K562 (cell line): ENCODE measurements at regions not wholly inside any gene's neighbourhood (a gene's known extent, or its start where the extent isn't known, plus 50 kb on each side); places are given as distances from the start of the nearest gene placed in this dataset.
A peak's percentile ranks its signal among the peaks of the same experiment; 100 is the strongest.

Source experiments
- BCOR ChIP-seq: fragments of 450-650 bp; IDR thresholded peaks from 2 replicates; pipeline ENCODE4 v1.6.1; 2016
- HLTF ChIP-seq: fragments of 450-650 bp; IDR thresholded peaks from 2 replicates; pipeline ENCODE4 v1.6.1; 2016
- NR1H2 ChIP-seq: sonication (generic); formaldehyde crosslinking; IDR thresholded peaks from 2 replicates; pipeline ENCODE4 v1.4.0; 2020; ENCODE audit warnings: mild to moderate bottlenecking, missing genetic modification reagents
- POLR2A ChIP-seq: fragments of 450-650 bp; conservative IDR thresholded peaks from 2 replicates; pipeline ENCODE4 v1.6.1; 2016
- RAD51 ChIP-seq: fragments of 450-650 bp; IDR thresholded peaks from 2 replicates; pipeline ENCODE4 v1.7.1; 2016; ENCODE audit warnings: low read depth, mild to moderate bottlenecking, borderline replicate concordance
- TF ChIP-seq, protein P1 (sequence below), 2 experiments: fragments of 450-650 bp; formaldehyde crosslinking in 1 of 2; IDR thresholded peaks; 2 replicates each; pipeline versions ENCODE4 v1.4.0 to v1.6.1; 2014 to 2020; ENCODE audit warnings: mild to moderate bottlenecking in 2 of 2, borderline replicate concordance in 1 of 2, low read depth in 1 of 2
- TF ChIP-seq, protein P2 (sequence below): fragments of 450-650 bp; IDR thresholded peaks from 2 replicates; pipeline ENCODE4 v1.6.1; 2017; ENCODE audit warnings: antibody characterized with exemption, mild to moderate bottlenecking
- TF ChIP-seq, protein P3 (sequence below): IDR thresholded peaks from 3 replicates; pipeline ENCODE4 v1.6.1; 2011; ENCODE audit warnings: borderline replicate concordance, mild to moderate bottlenecking; ENCODE audit not compliant: insufficient read length, insufficient read depth
- TF ChIP-seq, protein P4 (sequence below): IDR thresholded peaks from 2 replicates; pipeline ENCODE4 v1.6.1; 2014; ENCODE audit warnings: antibody characterized with exemption
- TF ChIP-seq, protein P5 (sequence below): fragments of 450-650 bp; formaldehyde crosslinking; IDR thresholded peaks from 2 replicates; pipeline ENCODE4 v1.4.0; 2022; ENCODE audit warnings: mild to moderate bottlenecking, moderate library complexity

DNA sequence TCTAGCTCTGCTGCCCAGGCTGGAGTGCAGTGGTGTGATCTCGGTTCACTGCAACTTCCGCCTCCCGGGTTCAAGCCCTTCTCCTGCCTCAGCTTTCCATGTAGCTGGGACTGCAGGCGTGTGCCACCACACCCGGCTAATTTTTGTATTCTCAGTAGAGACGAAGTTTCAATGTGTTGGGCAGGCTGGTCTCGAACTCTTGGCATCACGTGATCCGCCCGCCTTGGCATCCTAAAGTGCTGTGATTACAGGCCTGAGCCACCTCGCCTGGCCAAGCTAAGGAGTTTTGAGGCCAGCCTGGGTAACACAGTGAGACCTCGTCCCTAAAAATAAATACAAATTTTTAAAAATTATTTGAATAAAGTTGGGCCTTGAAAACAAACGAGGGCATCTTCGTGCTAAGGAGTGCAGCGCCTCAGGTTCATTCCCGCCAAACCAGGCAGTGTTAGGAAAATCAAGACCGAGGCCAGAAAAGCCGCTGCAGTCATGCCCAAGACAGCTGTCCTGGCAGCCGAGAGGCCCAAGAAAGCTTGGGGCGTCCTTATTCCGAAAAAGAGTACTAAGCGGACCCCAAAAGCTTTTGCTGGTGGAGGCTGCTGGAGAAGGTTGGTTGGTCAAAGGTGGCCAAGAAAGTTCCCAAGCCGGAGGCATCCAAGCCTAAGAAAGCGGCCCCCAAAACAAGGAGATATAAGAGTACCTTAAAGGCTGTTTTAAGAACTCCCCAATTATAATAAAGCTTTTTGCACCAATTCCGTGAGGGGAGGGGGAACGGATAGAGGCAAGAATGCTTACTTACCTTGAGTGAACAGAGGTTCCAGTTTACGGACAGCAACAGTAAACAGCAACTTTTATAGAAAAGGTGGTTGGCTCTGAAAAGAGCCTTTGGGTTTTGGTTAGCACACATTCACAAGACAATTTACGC is 109.0 kb downstream of the HFE start (continued):
- TF ChIP-seq POLR2A = peak; percentile 28
- TF ChIP-seq, protein P1, sequence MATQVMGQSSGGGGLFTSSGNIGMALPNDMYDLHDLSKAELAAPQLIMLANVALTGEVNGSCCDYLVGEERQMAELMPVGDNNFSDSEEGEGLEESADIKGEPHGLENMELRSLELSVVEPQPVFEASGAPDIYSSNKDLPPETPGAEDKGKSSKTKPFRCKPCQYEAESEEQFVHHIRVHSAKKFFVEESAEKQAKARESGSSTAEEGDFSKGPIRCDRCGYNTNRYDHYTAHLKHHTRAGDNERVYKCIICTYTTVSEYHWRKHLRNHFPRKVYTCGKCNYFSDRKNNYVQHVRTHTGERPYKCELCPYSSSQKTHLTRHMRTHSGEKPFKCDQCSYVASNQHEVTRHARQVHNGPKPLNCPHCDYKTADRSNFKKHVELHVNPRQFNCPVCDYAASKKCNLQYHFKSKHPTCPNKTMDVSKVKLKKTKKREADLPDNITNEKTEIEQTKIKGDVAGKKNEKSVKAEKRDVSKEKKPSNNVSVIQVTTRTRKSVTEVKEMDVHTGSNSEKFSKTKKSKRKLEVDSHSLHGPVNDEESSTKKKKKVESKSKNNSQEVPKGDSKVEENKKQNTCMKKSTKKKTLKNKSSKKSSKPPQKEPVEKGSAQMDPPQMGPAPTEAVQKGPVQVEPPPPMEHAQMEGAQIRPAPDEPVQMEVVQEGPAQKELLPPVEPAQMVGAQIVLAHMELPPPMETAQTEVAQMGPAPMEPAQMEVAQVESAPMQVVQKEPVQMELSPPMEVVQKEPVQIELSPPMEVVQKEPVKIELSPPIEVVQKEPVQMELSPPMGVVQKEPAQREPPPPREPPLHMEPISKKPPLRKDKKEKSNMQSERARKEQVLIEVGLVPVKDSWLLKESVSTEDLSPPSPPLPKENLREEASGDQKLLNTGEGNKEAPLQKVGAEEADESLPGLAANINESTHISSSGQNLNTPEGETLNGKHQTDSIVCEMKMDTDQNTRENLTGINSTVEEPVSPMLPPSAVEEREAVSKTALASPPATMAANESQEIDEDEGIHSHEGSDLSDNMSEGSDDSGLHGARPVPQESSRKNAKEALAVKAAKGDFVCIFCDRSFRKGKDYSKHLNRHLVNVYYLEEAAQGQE (IDR thresholded peaks at IDR 0.05; ENCODE audit: borderline replicate concordance) = 0 out of 2 replicates have a peak, but pooled peaks have one; percentile 17
- TF ChIP-seq, protein P1 (CRISPR knock-in tag; IDR thresholded peaks at IDR 0.05; ENCODE audit: low read depth) = no peak
- TF ChIP-seq RAD51 = peak; percentile 91
- 0 out of 2 replicates have a peak, but pooled peaks have one; percentile 10 for TF ChIP-seq HLTF
- TF ChIP-seq, protein P2, sequence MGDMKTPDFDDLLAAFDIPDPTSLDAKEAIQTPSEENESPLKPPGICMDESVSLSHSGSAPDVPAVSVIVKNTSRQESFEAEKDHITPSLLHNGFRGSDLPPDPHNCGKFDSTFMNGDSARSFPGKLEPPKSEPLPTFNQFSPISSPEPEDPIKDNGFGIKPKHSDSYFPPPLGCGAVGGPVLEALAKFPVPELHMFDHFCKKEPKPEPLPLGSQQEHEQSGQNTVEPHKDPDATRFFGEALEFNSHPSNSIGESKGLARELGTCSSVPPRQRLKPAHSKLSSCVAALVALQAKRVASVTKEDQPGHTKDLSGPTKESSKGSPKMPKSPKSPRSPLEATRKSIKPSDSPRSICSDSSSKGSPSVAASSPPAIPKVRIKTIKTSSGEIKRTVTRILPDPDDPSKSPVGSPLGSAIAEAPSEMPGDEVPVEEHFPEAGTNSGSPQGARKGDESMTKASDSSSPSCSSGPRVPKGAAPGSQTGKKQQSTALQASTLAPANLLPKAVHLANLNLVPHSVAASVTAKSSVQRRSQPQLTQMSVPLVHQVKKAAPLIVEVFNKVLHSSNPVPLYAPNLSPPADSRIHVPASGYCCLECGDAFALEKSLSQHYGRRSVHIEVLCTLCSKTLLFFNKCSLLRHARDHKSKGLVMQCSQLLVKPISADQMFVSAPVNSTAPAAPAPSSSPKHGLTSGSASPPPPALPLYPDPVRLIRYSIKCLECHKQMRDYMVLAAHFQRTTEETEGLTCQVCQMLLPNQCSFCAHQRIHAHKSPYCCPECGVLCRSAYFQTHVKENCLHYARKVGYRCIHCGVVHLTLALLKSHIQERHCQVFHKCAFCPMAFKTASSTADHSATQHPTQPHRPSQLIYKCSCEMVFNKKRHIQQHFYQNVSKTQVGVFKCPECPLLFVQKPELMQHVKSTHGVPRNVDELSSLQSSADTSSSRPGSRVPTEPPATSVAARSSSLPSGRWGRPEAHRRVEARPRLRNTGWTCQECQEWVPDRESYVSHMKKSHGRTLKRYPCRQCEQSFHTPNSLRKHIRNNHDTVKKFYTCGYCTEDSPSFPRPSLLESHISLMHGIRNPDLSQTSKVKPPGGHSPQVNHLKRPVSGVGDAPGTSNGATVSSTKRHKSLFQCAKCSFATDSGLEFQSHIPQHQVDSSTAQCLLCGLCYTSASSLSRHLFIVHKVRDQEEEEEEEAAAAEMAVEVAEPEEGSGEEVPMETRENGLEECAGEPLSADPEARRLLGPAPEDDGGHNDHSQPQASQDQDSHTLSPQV = peak; percentile 37; the same call in 1 of the 2 replicates
- TF ChIP-seq, protein P3, sequence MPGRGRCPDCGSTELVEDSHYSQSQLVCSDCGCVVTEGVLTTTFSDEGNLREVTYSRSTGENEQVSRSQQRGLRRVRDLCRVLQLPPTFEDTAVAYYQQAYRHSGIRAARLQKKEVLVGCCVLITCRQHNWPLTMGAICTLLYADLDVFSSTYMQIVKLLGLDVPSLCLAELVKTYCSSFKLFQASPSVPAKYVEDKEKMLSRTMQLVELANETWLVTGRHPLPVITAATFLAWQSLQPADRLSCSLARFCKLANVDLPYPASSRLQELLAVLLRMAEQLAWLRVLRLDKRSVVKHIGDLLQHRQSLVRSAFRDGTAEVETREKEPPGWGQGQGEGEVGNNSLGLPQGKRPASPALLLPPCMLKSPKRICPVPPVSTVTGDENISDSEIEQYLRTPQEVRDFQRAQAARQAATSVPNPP = no peak
- 0 out of 2 replicates have a peak, but pooled peaks have one; percentile 7 for TF ChIP-seq BCOR
- TF ChIP-seq, protein P4, sequence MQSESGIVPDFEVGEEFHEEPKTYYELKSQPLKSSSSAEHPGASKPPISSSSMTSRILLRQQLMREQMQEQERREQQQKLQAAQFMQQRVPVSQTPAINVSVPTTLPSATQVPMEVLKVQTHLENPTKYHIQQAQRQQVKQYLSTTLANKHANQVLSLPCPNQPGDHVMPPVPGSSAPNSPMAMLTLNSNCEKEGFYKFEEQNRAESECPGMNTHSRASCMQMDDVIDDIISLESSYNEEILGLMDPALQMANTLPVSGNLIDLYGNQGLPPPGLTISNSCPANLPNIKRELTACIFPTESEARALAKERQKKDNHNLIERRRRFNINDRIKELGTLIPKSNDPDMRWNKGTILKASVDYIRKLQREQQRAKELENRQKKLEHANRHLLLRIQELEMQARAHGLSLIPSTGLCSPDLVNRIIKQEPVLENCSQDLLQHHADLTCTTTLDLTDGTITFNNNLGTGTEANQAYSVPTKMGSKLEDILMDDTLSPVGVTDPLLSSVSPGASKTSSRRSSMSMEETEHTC = peak; percentile 24; the same call in 1 of the 2 replicates
- peak; percentile 68; the same call in 1 of the 2 replicates for TF ChIP-seq NR1H2
- TF ChIP-seq, protein P5, sequence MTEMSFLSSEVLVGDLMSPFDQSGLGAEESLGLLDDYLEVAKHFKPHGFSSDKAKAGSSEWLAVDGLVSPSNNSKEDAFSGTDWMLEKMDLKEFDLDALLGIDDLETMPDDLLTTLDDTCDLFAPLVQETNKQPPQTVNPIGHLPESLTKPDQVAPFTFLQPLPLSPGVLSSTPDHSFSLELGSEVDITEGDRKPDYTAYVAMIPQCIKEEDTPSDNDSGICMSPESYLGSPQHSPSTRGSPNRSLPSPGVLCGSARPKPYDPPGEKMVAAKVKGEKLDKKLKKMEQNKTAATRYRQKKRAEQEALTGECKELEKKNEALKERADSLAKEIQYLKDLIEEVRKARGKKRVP = 0 out of 2 replicates have a peak, but pooled peaks have one; percentile 8
